DND-41 (cell line): ENCODE measurements at regions not wholly inside any gene's neighbourhood (a gene's known extent, or its start where the extent isn't known, plus 50 kb on each side); places are given as distances from the start of the nearest gene placed in this dataset.

Source experiments
- CTCF ChIP-seq: IDR thresholded peaks from 2 replicates; pipeline ENCODE4 v1.5.1; 2012; ENCODE audit warnings: borderline replicate concordance, low read length, moderate library complexity, mild to moderate bottlenecking; ENCODE audit not compliant: poor library complexity, severe bottlenecking; ENCODE audit errors: extremely low read depth
- EZH2 ChIP-seq: IDR thresholded peaks from 3 replicates; pipeline ENCODE4 v1.6.1; 2012; ENCODE audit warnings: borderline replicate concordance, low read depth, mild to moderate bottlenecking, moderate library complexity, low read length, inconsistent platforms; ENCODE audit not compliant: severe bottlenecking

GRCh38 chr3:159838938-159839337, 149.7 kb upstream of the IL12A start:
- TF ChIP-seq CTCF = no peak
- TF ChIP-seq EZH2 = no peak
